CD1c-positive myeloid dendritic cell (primary cell): ENCODE measurements at regions not wholly inside any gene's neighbourhood (a gene's known extent, or its start where the extent isn't known, plus 50 kb on each side); places are given as distances from the start of the nearest gene placed in this dataset.

ENCODE experiments used
- DNase-seq: peaks from one replicate; pipeline ENCODE4 v3.0.0-alpha.2; 2016; ENCODE audit errors: extremely low spot score

DNA sequence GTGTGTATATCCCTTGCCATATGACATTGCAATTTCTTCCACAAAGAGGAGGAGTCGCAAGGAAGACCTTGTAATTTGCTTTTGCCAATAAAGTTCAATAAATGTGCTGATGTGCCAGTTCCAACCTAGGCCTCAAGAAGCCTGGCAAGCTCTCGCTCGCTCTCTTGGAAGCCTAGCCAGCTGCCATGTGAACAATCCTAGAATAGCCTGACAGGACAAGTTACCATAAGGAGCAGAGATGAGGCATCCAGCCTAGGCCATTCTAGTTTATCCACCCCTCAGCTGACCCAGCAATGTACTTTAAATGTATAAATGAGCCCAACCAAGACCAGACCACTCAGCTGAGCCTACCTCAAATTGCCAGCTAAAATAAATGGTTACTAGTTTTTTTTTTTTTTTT lies 145.7 kb upstream of the QRFPR start:
- no peak for DNase-seq

- DNase-seq = no peak
Measured at GRCh38 chr4:121519236-121519838, 138.5 kb upstream of the QRFPR start.

- no peak for DNase-seq
Measured at GRCh38 chr4:121517241-121517640, 136.4 kb upstream of the QRFPR start.

DNA sequence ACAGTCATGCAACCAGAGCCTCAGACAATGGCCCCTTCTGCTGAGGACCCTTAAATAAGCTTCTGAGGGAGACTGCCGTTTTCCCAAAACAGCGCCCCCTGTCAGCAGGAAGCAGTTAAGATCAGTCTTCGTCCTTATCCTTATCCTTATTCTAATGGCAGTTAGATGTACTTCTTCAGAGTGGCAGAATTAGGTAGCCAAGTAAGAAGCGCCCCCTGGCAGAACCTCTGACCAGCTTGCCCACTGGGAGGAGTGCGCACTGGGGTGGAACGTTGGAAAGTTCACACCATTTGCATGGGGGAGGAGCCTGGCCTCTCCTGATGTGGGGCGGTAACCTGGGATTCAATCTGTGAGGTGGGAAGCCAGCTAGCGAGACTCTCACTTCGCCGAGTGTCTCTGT lies 133.6 kb upstream of the QRFPR start:
- no peak for DNase-seq

GRCh38 chr4:121510341-121510874 lies 129.6 kb upstream of the QRFPR start:
- DNase-seq = no peak

DNA sequence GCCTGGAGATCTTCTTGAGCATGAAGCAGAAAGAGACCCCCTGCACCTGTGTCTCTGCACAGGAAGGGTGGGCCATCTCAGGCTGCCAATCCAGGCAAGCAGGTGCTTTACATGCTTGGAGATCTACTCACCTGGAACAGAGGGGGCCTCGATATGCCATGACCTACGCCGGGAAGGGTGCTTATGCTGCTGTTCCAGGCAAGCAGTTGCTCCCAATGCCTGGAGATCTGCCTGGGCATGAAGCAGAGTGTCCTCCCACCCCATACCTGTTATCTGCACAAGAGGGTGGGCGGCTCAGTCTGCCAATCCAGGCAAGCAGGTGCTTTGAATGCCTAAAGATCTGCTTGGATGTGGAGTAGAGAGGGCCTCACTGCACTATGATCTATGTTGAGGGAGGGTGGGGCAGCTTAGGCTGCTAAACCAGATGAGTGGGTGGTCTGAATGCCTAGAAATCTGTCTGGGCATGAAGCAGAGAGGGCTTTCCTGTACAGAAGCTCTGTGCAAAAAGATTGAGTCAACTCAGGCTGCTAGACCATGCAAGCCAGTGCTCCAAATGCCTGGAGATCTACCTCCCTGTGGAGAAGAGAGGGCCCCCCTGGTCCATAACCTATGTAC lies 104.5 kb upstream of the QRFPR start:
- no peak for DNase-seq

DNA sequence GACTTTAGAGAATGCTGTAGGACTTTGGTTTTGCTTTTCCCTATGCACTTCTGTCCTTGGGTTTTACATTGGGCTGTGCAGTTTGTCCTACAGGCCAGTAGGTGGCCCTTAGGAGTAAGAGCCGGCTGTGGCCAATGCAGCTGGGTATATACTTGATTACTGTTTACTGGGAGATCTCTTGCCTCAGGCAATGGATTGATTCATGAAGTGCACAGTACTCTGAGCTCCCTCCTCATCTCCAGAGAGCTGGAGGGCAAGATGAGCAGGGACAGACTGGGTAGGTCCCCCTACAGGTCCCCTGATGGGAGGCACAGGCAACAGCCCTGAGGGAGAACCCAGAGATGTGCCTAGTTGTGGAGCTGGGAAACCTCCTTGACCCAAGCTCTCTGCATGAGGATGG lies 103.8 kb upstream of the QRFPR start:
- DNase-seq = peak; percentile 38

GRCh38 chr4:121479808-121480207 lies 99.0 kb upstream of the QRFPR start:
- no peak for DNase-seq

DNA sequence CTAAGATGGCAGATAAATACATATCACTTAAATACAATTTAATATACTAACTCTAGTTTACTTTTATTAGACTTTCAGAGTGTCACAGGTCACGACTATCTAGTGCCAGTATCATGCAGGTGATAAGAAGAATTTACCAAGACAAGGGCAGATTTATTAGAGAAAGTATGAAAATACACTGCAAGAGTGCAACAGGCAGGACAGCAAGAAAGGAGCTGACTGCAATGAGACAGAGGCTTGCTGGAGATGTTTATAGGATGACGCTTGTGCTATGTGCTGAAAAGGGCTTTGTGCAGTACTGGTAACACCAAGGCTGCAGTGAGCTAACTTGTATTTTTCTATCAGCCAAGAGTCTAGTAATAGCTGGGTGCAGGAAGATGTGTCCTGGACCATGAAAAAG lies 96.7 kb upstream of the QRFPR start:
- DNase-seq = no peak

- no peak for DNase-seq
Measured at GRCh38 chr4:121477079-121477478, 96.3 kb upstream of the QRFPR start.

GRCh38 chr4:121472937-121473721 lies 92.3 kb upstream of the QRFPR start:
- no peak for DNase-seq

DNA sequence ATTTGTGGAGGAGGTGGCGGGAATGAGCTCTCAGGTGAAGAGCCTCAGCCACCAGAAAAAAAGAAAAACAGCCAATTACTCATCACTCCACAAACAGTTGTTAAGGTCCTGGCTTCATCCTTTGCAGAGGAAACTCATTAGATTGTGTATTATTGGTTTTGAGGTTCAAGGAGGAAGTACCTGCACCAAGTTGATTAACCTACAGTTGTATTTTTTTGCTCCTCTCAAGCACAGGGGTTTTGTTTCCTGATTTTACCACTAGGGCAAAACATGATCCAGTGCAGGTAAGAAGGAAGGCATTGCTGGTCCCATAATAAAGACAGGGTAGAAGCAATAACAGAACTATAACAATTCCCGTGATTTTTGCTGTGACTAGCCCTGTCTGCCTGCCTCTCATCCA lies 84.0 kb upstream of the QRFPR start:
- no peak for DNase-seq

GRCh38 chr4:121462660-121463261 lies 81.9 kb upstream of the QRFPR start:
- peak; percentile 69 for DNase-seq

DNA sequence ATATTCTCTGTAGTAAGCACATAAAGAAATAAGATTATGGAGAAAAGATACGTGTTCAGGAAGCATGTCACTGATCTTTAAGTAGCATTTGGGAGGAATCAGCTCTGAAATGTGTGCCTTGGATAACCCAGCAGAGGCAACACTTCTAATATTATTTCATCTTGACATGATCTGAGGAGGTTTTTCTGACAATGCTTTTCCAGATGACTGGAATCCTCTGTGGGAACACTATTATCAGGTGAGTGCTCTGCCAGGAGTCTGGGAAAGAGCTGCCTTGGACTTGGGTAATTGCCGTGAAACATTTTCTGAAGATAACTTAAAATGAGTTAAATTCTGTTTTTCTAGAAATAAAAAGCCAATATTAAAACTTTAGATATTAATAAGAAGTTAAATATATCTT lies 78.2 kb upstream of the QRFPR start:
- no peak for DNase-seq

DNA sequence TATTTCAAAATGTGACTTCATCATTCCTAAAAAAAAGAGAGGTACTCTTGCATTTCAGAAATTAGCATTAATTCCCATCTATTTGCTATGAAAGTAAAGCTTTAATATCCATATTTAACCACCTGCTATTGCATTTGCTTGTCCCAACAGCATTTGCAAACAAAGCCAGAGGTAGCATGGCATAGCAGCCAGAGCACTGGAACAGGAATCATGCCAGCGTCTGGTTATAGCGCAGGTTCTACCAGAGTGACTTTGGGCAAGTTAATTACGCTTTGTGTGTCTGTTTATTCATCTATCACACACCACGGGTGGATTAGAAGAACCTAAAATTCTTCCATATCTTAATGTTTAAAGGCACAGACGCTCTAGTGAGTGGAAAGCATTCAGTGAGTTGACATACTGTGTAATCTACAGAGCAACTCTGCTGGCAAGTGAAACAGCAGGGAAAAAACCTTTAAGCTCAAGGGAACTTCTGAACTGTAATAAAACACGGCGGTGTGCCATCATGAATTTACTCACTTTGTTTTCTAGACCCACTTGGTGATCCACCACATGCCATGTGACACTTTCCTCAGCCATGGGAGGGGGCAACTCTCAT lies 76.6 kb upstream of the QRFPR start:
- no peak for DNase-seq

- DNase-seq = no peak
Measured at GRCh38 chr4:121455285-121455684, 74.5 kb upstream of the QRFPR start.

- no peak for DNase-seq
Measured at GRCh38 chr4:121454251-121454979, 73.6 kb upstream of the QRFPR start.

DNA sequence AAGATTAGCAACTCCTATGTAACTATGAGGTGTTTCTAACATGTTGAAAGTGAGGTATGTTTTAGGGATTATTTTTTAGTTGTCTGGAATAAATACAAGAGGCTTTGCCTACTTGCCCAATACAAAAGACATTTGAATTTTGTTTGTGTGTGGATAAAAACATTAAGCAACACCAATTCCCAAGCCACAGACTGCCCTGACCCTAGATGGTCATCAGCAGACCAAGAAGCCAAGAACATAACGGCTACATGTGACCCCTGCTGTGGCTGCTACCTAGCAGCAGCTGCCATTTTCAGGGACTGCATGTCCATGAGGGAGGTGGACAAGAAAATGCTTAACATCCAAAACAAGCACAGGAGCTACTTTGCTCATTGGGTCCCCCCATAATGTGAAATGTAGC lies 70.5 kb upstream of the QRFPR start:
- DNase-seq = no peak

GRCh38 chr4:121449416-121449815 lies 68.6 kb upstream of the QRFPR start:
- no peak for DNase-seq

GRCh38 chr4:121448231-121448630 lies 67.4 kb upstream of the QRFPR start:
- no peak for DNase-seq

DNA sequence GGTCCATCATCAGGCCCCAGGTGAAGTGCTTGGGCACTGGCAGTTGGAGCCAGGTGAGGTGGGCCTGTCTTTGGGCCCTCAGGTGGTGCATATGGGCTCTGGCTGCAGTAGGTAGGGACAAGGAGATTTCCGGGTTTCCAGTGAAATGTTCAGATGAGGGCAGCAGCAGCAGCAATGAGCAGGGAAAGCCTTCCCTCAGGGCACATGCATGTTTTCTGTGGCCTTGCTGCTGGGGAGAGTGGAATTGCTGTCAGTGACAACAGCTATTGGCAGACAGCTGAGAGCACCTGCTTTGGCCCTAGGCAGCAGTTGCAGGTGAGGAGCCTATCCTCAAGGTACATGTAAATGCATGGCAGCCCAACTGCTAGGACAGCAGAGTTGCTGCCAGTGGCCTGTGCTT lies 58.9 kb upstream of the QRFPR start:
- no peak for DNase-seq
